Psoas muscle (tissue), 7 donors: ENCODE measurements at regions not wholly inside any gene's neighbourhood (a gene's known extent, or its start where the extent isn't known, plus 50 kb on each side); places are given as distances from the start of the nearest gene placed in this dataset.
"Not testable (repeated sequence)": the region's sequence is repeated elsewhere in the genome, so short reads cannot be mapped to it uniquely, and the experiment has no call there.

Source experiments
- ATAC-seq, 4 donors: fragments of 200-7000 bp; cut with Tn5 transposase; one replicate each; pipeline ENCODE4 v1.9.1; 2020; ENCODE audit warnings: moderate library complexity in 3 of 4, mild to moderate bottlenecking in 2 of 4
- DNase-seq, 2 donors: peaks; one replicate each; pipeline ENCODE4 v3.0.0-alpha.2; 2020
- H3K27ac ChIP-seq: fragments of 200-600 bp; one replicate; pipeline ENCODE4 v1.8.0; 2022
- H3K27me3 ChIP-seq, 3 donors: fragments of 200-600 bp in 1 of 3; one replicate each; pipeline versions ENCODE4 v1.6.1 to v1.8.0; 2013 to 2022; ENCODE audit warnings: low read length in 2 of 3, mild to moderate bottlenecking in 2 of 3, moderate library complexity in 1 of 3; ENCODE audit not compliant: insufficient read depth in 3 of 3
- H3K36me3 ChIP-seq, 2 donors: fragments of 200-600 bp in 1 of 2; one replicate each; pipeline versions ENCODE4 v1.6.1 to v1.8.0; 2013 to 2022; ENCODE audit warnings: low read depth in 1 of 2, mild to moderate bottlenecking in 1 of 2, moderate library complexity in 1 of 2; ENCODE audit not compliant: insufficient read depth in 1 of 2
- H3K4me1 ChIP-seq: fragments of 200-600 bp; one replicate; pipeline ENCODE4 v1.8.0; 2022
- H3K4me3 ChIP-seq: fragments of 200-600 bp; one replicate; pipeline ENCODE4 v1.8.0; 2022; ENCODE audit warnings: mild to moderate bottlenecking
- H3K9me3 ChIP-seq: fragments of 200-600 bp; one replicate; pipeline ENCODE4 v1.8.0; 2022
- CTCF ChIP-seq: fragments of 200-600 bp; IDR thresholded peaks from one replicate; pipeline ENCODE4 v1.8.0; 2022; ENCODE audit warnings: antibody characterized with exemption
- WGBS, 3 donors: extraction: QIAGEN DNeasy Blood & Tissue Kit; methylation state at CpG; one replicate each; pipeline versions ENCODE4 v1.1.6 to v1.1.7; 2013; 5-methylcytosine and 5-hydroxymethylcytosine counted together
- intact Hi-C, 2 donors: fragments of 100-400 bp; cut with DNase I; formaldehyde crosslinking; loops; one replicate each; pipeline versions ENCODE4 v1.11.0 to v1.14.2; 2022
- donor health status: healthy with polysubstance abuse.
- donor health status: DM: no; HTN: no; CAD: no; lungs with moderate emphysema.
- donor health status: Bipolar disorder and iron deficiency.
- donor health status: healthy.
- donor health status: DM: yes; HTN: yes; CAD: no.
- donor health status: DM: no; HTN: no; CAD: no.
- donor health status: DM: yes; HTN: yes; CAD: no.

GRCh38 chr16:29313559-29314048, 92.9 kb downstream of the NPIPB11 start:
- TF ChIP-seq CTCF: no peak
- no peak overlapping the region for H3K4me3 ChIP-seq
- DNase-seq (no peak), ATAC-seq (no peak)
- intact Hi-C loops: loop anchor here (10.0 kb wide), 1 partner anchor 199 kb away; no protein-coding TSS in a partner anchor
- no peak overlapping the region for H3K27ac ChIP-seq
- WGBS, 3 donors: 84 to 90% (median 85%) methylated on average over 9 of the region's 9 CpGs
- H3K36me3 ChIP-seq: no peaks in the 10 kb centered on the region
- H3K27me3 ChIP-seq: no peaks in the 10 kb centered on the region
- no peaks in the 10 kb centered on the region for H3K4me1 ChIP-seq
- H3K9me3 ChIP-seq: no peaks in the 10 kb centered on the region

DNA sequence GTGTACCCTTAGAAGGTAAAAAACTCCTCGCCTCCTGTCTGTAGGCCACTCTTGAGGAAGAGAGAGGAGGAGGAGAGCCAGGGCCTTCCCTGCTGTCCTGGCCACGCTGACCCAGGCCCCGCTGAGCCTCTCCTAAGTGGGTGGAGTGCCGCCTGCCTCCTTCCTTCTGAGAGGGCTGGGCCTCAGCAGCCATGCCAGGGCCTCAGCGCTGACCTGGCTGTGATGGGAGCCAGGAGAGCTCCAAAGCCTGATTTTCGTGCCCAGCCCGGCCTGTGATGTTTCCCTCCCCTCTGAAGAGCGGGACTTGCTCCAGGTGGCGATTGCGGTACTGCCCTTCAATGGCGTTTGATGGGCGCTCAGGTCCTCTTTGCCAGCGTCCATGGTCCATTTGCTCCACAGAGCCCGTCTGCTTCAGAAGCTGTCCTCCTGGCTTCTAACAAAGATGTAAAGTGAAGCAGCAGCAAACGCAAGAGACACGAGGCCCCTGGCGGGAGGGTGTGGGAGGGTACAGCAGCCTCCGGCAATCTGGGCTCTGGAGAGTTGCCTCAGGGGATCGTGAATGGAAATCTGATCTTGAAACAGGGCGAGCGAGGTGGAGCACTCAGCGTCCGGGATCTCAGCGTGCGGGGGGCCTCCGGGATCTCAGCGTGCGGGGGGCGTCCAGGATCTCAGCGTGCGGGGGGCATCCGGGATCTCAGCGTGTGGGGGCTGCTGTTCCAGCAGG, 93.5 kb downstream of the NPIPB11 start:
- no peak for DNase-seq
- WGBS, 3 donors: 77 to 89% (median 85%) methylated on average over 27 to 33 of the region's 33 CpGs
- intact Hi-C loops: loop anchor here (10.0 kb wide), 1 partner anchor 198 kb away; no protein-coding TSS in a partner anchor
- no peaks in the 10 kb centered on the region for H3K4me1 ChIP-seq
- H3K36me3 ChIP-seq: no peaks in the 10 kb centered on the region
- no peaks in the 10 kb centered on the region for H3K27me3 ChIP-seq
- TF ChIP-seq CTCF: no peak
- no peak for ATAC-seq
- no peak overlapping the region for H3K27ac ChIP-seq
- no peaks in the 10 kb centered on the region for H3K9me3 ChIP-seq
- H3K4me3 ChIP-seq: no peak overlapping the region

DNA sequence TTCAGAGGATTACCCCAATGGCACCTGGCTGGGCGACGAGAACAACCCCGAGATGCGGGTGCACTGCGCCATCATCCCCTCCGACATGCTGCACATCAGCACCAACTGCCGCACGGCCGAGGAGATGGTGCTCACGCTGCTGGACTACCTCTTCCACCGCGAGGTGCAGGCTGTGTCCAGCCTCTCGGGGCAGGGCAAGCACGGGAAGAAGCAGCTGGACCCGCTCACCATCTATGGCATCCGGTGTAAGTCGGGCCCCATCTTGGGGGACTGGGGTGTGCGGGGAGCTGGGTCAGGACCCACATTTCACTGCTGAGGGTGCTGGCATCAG, 94.2 kb downstream of the NPIPB11 start:
- not testable (repeated sequence) for H3K4me3 ChIP-seq, H3K27me3 ChIP-seq, DNase-seq, ATAC-seq, H3K27ac ChIP-seq, H3K4me1 ChIP-seq, H3K9me3 ChIP-seq, H3K36me3 ChIP-seq
- 93 to 94% (median 93%) methylated on average over 18 of the region's 18 CpGs for WGBS, 3 donors
- intact Hi-C loops: loop anchor here (10.0 kb wide), 1 partner anchor 198 kb away; no protein-coding TSS in a partner anchor

GRCh38 chr16:29311461-29312344, 94.8 kb downstream of the NPIPB11 start:
- H3K9me3 ChIP-seq: no peaks in the 10 kb centered on the region
- no peak for TF ChIP-seq CTCF
- no peak overlapping the region for H3K27ac ChIP-seq
- 93 to 97% (median 95%) methylated on average over 20 of the region's 20 CpGs for WGBS, 3 donors
- no peaks in the 10 kb centered on the region for H3K27me3 ChIP-seq
- intact Hi-C loops: loop anchor here (10.0 kb wide), 1 partner anchor 197 kb away; no protein-coding TSS in a partner anchor
- no peaks in the 10 kb centered on the region for H3K36me3 ChIP-seq
- no peaks in the 10 kb centered on the region for H3K4me1 ChIP-seq
- no peak overlapping the region for H3K4me3 ChIP-seq
- DNase-seq (no peak), ATAC-seq (no peak)

- DNase-seq: peak in 1 of 2 donors; percentile 53
- intact Hi-C loops: loop anchor here (10.0 kb wide), 1 partner anchor 196 kb away; no protein-coding TSS in a partner anchor
Measured at GRCh38 chr16:29310852-29311314, 95.6 kb downstream of the NPIPB11 start.

DNA sequence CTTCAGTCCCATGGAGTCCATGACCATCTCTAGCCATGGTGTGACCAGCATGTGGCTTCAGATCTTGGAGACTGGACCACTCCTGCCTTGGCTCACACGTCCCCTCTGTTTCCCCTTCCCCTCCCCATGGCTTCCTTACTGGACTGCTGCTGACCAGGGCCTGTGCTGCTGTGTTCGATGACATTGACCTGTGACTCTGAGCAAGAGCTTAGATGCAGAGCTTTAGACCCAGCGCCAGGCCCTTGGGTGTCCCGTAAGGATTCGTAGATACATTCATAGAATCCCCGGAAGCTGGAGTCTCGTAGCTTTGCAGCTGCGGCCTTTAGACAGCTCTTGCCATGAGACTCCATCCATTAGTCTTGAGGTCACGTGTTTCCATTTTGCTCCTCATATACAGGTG, 96.3 kb downstream of the NPIPB11 start:
- not testable (repeated sequence) for H3K4me1 ChIP-seq, H3K9me3 ChIP-seq, H3K27me3 ChIP-seq, H3K4me3 ChIP-seq, DNase-seq, ATAC-seq, H3K36me3 ChIP-seq, H3K27ac ChIP-seq
- intact Hi-C loops: loop anchor here (10.0 kb wide), 1 partner anchor 195 kb away; no protein-coding TSS in a partner anchor
- 93 to 96% (median 96%) methylated on average over 8 to 9 of the region's 9 CpGs for WGBS, 3 donors

More at GRCh38 chr16:29310852-29311314, 95.6 kb downstream of the NPIPB11 start:
- 26 to 46% (median 34%) methylated on average over 11 of the region's 11 CpGs for WGBS, 3 donors
- ATAC-seq: peak in 3 of 4 donors; percentile 61 to 69 (median 67)
- TF ChIP-seq CTCF: no peak
- H3K36me3 ChIP-seq: no peaks in the 10 kb centered on the region
- no peak overlapping the region for H3K4me3 ChIP-seq
- H3K9me3 ChIP-seq: no peaks in the 10 kb centered on the region
- no peaks in the 10 kb centered on the region for H3K27me3 ChIP-seq
- H3K27ac ChIP-seq: no peak overlapping the region
- no peaks in the 10 kb centered on the region for H3K4me1 ChIP-seq

DNA sequence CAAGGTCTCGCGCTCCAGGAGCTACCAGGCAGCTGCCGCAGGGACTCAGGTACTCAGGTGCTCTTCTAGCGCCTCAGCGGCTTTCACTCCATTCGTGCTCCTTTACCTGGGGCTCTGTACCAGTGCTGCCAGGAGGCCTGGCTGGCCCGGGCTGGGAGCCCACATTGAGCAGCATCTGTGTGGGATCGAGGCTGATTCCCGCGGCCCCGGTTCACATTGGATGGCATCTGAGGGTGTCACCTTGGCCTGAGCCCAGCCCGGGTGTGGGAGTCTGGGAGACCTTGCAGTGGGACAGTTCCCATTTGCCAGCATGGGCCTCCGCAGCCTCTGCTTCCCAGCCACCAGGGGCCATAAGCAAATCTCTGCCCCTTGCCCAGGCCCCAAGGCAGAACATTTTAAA, 96.9 kb downstream of the NPIPB11 start:
- H3K27me3 ChIP-seq, DNase-seq, intact Hi-C loops, H3K9me3 ChIP-seq, H3K36me3 ChIP-seq, H3K27ac ChIP-seq, H3K4me1 ChIP-seq, ATAC-seq, H3K4me3 ChIP-seq: not testable (repeated sequence)
- WGBS, 3 donors: 67 to 88% (median 80%) methylated on average over 8 to 13 of the region's 13 CpGs
